ENCODE measurements at regions not wholly inside any gene's neighbourhood (a gene's known extent, or its start where the extent isn't known, plus 50 kb on each side); places are given as distances from the start of the nearest gene placed in this dataset.

DNA sequence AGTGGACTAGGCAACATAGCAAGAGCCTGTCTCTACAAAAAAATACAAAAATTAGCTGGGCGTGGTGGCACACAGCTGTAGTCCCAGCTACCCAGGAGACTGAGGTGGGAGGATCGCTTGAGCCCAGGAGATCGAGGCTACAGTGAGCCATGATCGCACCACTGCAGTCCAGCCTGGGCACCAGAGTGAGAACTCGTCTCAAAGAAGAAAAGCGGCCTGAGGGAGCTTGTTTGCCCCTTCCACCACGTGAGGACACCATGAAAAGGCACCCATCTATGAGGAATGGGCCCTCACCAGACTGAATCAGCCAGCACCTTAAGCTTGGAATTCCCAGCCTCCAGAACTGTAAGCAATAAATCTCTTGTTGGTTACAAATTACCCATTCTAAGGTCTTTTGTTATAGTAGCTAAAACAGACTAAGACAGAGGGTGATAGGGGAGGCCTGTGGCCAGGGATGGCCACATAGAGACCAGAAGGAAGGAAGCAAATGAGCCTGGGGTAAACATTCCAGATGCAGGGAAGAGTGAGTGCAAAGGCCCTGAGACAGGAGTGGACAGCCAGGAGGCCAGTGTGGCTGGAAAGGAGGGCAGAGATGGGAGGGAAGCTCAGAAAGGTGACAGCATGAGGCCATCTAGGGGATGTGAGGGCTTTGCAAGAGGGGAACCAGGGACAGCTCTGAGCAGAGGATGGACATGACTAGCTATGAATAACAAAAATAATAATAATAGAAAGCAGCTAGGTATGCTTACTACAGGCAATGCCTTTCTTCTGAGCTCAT, 120.1 kb downstream of the MATN1 start:
- TF ChIP-seq, protein P1, sequence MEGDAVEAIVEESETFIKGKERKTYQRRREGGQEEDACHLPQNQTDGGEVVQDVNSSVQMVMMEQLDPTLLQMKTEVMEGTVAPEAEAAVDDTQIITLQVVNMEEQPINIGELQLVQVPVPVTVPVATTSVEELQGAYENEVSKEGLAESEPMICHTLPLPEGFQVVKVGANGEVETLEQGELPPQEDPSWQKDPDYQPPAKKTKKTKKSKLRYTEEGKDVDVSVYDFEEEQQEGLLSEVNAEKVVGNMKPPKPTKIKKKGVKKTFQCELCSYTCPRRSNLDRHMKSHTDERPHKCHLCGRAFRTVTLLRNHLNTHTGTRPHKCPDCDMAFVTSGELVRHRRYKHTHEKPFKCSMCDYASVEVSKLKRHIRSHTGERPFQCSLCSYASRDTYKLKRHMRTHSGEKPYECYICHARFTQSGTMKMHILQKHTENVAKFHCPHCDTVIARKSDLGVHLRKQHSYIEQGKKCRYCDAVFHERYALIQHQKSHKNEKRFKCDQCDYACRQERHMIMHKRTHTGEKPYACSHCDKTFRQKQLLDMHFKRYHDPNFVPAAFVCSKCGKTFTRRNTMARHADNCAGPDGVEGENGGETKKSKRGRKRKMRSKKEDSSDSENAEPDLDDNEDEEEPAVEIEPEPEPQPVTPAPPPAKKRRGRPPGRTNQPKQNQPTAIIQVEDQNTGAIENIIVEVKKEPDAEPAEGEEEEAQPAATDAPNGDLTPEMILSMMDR (IDR thresholded peaks at IDR 0.05; ENCODE audit: poor library complexity, severe bottlenecking) = no peak
- TF ChIP-seq, protein P2, sequence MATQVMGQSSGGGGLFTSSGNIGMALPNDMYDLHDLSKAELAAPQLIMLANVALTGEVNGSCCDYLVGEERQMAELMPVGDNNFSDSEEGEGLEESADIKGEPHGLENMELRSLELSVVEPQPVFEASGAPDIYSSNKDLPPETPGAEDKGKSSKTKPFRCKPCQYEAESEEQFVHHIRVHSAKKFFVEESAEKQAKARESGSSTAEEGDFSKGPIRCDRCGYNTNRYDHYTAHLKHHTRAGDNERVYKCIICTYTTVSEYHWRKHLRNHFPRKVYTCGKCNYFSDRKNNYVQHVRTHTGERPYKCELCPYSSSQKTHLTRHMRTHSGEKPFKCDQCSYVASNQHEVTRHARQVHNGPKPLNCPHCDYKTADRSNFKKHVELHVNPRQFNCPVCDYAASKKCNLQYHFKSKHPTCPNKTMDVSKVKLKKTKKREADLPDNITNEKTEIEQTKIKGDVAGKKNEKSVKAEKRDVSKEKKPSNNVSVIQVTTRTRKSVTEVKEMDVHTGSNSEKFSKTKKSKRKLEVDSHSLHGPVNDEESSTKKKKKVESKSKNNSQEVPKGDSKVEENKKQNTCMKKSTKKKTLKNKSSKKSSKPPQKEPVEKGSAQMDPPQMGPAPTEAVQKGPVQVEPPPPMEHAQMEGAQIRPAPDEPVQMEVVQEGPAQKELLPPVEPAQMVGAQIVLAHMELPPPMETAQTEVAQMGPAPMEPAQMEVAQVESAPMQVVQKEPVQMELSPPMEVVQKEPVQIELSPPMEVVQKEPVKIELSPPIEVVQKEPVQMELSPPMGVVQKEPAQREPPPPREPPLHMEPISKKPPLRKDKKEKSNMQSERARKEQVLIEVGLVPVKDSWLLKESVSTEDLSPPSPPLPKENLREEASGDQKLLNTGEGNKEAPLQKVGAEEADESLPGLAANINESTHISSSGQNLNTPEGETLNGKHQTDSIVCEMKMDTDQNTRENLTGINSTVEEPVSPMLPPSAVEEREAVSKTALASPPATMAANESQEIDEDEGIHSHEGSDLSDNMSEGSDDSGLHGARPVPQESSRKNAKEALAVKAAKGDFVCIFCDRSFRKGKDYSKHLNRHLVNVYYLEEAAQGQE (IDR thresholded peaks at IDR 0.05; ENCODE audit: borderline replicate concordance) = no peak
- TF ChIP-seq EP300 (conservative IDR thresholded peaks at IDR 0.05; ENCODE audit: poor library complexity, severe bottlenecking) = no peak
- TF ChIP-seq EZH2 (IDR thresholded peaks at IDR 0.05; ENCODE audit: borderline replicate concordance, insufficient read depth, low read length, poor library complexity, severe bottlenecking) = no peak
- no peak for TF ChIP-seq RAD21 (conservative IDR thresholded peaks at IDR 0.05)
- TF ChIP-seq POLR2AphosphoS5 (IDR thresholded peaks at IDR 0.05) = no peak

Data from neural cell (in vitro differentiated cells).